IPS DF 19.7 (cell line): ENCODE measurements at regions not wholly inside any gene's neighbourhood (a gene's known extent, or its start where the extent isn't known, plus 50 kb on each side); places are given as distances from the start of the nearest gene placed in this dataset.
"Not testable (repeated sequence)": the region's sequence is repeated elsewhere in the genome, so short reads cannot be mapped to it uniquely, and the experiment has no call there.

Source experiments
- DNase-seq: peaks from one replicate; pipeline ENCODE4 v3.0.0-alpha.2; 2013; ENCODE audit warnings: low read depth, low spot score

DNA sequence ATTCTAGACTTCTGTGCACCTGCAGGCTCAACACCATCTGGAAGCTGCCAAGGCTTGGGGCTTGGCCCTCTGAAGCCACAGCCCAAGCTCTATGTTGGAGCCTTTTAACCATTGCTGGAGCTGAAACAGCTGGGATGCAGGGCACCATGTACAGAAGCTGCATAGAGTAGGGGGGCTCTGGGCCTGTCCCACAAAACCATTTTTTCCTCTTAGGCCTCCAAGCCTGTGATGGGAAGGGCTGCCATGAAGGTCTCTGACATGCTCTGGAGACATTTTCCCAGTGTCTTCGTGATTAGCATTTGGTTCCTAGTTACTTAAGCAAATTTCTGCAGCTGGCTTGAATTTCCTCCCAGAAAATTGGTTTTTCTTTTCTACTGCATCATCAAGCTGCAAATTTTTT is 999.3 kb upstream of the GRIA3 start:
- no peak for DNase-seq

DNA sequence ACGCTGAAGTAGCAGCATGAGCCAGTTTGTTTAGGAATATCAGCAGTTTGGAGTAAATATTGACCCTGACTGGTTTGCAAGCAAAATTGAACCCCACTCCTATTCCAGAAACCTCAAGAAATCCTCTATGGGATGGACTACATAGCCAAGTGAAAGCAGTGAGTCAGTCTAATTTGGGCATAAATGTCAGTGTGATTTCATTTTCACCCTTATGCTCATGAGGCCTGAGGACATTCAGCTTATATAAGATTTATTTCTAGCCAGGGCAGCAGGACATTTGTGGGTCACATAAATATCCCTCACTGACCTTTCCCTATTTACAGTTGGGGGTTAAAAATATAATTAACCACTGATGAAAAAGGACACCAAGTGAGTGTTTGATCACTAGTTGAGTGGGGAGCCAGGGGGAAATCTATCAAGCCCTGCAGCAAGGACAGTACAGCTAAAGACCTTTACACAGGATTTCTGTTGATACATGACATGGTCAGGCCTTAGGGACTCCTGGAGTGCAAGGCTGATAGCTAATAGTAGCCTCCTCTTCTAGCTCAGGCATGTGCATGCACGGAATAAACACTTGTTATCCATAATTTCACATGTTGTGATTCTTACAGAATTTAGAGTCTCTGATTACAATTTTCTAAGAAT is 996.9 kb upstream of the GRIA3 start:
- no peak for DNase-seq

- DNase-seq, result no peak
Measured at GRCh38 chrX:122188751-122189150, 995.3 kb upstream of the GRIA3 start.

DNA sequence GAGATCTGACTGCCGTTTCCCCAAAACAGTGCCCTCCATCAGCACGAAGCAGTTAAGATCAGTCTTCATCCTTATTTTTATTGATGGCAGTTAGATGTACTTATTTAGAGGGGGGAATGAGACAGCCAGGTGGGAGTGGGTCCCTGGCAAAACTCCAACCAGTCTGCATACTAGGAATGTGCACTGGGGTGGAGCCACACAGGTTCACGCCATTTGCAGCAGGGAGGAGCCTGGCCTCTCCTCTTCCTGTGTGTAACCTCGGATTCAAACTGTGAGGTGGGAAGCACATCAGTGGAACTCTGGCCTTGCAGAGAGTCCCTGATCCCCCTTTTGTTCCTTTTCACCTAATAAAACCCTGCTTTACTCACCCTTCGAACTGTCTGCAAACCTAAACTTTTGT is 987.7 kb upstream of the GRIA3 start:
- no peak for DNase-seq

- no peak for DNase-seq
Measured at GRCh38 chrX:122203399-122203798, 980.7 kb upstream of the GRIA3 start.

DNA sequence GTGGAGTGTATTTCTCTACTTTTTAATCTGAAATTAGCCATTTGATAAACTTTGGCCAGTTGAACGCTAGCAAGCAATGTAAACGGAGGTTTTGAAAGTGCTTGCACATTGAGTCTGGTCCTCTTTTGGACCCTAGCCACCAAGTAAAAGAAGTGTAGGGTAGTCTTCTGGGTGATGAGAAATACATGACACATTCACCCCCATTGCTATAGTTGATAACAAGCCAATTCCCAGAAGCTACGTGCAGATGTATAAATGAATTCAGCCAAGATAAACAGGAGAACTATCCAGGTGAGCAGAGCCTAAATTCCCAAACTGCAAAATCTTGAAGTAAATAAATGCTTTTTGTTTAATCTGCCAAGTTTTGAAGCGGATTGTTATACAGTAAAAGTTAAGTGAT is 965.4 kb upstream of the GRIA3 start:
- DNase-seq, result no peak

GRCh38 chrX:122219226-122219625 is 964.9 kb upstream of the GRIA3 start:
- DNase-seq, result no peak

DNA sequence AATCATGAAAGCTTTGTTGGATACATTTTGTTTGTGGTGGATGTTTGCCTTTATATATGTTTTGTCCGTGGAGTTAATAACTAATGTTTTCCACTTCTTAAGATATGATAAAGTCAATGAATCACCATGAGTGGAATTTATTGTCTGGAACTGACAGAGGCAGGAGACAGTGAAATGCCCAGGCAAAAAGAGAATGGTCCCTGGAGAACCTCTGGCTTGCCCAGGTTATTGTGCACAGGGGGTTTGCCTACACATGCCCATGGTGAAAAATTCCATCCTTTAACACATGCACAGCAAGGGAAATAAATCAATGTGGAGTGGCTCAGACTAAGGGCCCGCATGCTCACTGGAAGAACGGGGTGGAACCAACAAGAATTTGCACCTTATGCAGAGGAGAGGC is 964.3 kb upstream of the GRIA3 start:
- no peak for DNase-seq

GRCh38 chrX:122220644-122221373 is 963.3 kb upstream of the GRIA3 start:
- DNase-seq, result peak; percentile 60

- not testable (repeated sequence) for DNase-seq
Measured at GRCh38 chrX:122221810-122222209, 962.3 kb upstream of the GRIA3 start.

DNA sequence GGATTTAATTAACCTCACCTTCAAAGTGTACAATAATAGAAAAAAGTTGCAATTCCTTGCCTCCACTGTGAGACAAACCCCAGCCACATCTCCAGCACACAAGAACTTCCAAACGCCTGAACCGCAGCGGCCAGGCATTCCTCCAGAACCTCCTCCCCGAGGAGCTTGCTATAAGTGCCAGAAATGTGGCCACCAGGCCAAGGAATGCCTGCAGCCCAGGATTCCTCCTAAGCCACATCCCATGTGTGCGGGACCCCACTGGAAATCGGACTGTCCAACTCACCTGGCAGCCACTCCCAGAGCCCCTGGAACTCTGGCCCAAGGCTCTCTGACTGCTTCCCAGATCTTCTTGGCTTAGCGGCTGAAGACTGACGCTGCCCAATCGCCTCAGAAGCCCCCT is 959.9 kb upstream of the GRIA3 start:
- DNase-seq, result not testable (repeated sequence)

DNA sequence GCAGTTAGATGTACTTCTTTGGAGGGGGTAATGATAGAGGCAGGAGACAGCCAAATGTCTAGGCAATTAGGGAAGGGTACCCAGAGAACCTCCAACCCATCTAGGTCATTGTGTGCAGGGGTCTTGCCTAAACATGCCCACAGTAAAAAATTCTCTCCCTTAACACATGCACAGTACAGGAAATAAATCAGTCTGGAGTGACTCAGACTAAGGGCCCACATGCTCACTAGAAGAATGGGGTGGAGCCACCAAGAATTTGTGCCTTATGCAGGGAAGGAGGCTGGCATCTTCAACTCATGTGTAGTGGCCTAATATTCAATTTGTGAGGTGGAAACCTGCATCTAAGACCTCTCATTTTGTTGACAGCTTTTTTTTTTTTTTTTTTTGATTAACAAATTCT is 945.3 kb upstream of the GRIA3 start:
- no peak for DNase-seq

DNA sequence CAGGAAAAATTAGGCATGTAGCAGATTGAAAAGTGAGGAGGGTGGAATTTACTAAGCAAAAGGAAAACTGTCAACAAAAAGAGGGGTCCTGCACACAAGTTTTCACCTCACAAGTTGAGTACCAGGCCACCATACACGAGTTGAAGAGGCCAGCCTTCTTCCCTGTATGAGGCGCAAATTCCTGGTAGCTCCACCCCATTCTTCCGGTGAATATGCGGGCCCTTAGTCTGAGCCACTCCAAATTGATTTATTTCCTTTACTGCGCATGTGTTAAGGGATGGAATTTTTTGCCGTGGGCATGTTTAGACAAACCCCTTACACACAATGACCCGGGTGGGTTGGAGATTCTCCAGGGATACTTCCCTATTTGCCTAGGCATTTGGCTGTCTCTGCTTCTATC is 942.1 kb upstream of the GRIA3 start:
- no peak for DNase-seq

GRCh38 chrX:122244080-122244479 is 940.0 kb upstream of the GRIA3 start:
- DNase-seq, result no peak

DNA sequence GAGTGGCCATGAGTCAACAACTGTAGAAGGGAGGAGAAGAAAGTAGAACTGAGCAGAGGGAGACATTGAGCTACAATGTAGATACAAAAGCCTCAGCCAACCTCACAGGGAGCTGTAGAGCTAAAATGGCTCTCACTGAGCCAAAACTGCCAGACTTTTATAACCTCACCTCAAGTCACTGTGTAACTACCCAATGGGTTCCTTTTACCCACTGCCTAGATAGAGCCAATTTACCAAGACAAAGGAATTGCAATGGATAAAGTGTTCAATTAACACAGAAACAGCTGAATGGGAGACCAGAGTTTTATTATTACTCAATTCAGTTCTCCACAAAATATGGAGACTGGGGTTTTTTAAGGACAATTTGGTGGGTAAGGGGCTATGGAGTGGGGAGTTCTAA is 938.9 kb upstream of the GRIA3 start:
- DNase-seq, result no peak

DNA sequence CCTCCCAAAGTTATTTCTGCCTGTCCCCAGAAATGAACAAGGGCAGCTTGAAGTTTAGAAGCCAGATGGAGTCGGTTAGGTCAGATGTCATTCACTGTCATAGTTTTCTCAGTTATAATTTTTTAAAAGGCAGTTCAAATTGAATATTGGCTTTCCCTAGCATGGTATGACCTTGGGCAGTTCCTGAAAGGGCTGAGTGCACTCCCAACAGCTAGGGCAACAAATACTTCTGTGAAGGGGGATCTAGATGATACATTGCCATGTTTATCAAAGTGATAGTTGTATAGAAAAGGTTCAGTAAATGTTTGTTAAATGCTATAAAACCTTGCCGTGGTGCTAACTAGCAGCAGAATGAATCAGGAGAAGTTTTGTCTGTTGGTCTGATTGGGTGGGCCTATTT is 938.1 kb upstream of the GRIA3 start:
- DNase-seq, result no peak

GRCh38 chrX:122246937-122247336 is 937.1 kb upstream of the GRIA3 start:
- no peak for DNase-seq

- DNase-seq, result no peak
Measured at GRCh38 chrX:122248681-122249080, 935.4 kb upstream of the GRIA3 start.

DNA sequence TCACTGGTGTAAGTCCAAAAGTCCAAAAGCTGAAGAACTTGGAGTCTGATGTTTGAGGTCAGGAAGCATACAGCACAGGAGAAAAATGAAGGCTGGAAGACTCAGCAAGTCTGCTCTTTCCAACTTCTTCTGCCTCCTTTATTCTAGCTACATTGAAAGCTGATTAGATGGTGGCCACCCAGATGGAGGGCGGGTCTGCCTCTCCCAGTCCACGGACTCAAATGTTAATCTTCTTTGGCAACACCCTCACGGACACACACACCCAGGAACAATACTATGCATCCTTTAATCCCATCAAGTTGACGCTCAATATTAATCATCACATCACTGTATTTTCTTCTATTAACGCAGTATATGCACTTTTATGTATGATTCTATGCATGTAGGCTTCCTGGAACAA is 931.6 kb upstream of the GRIA3 start:
- DNase-seq, result no peak

DNA sequence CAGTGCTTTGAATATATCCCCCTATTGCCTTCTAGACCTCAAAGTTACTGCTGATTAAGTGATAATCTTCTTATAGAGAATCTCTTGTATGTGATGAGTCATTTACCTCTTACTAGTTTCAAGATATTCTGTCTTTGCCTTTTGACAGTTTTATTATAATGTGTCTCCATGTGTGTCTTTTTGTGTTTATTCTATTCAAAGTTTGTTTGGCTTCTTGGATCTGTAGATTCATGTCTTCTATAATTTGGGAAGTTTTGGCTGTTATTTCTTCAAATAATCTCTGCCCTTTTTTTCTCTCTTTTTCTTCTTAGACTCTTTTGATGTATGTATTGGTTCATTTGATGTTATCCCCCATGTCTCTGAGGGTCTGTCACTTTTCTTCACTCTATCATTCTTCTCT is 915.7 kb upstream of the GRIA3 start:
- DNase-seq, result no peak

DNA sequence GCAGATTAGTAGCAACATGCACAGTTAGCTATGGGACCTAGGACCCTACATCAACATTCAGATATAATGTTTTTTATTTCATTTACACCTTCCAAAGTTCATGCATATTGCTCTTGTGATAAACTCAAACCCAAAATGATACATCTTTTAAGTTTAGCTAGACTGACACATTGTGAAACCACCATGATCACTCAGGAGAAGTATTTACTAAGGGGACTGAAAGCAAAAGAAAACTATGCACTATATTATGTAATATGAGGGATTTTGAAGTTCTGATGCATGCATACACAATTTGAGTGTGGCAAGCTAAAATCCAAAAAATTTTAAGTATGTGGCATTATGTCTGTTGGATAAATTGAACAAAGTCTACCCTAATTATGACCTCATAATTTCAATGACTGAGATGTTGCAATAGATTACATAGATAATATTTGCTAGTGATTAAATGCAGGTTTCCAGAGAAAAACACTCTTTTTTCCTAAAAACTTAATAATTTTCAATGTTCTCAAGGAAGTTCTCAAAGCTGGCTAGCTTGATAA is 914.8 kb upstream of the GRIA3 start:
- DNase-seq, result no peak

GRCh38 chrX:122270809-122271494 is 913.1 kb upstream of the GRIA3 start:
- DNase-seq, result no peak

- DNase-seq, result no peak
Measured at GRCh38 chrX:122272011-122272410, 912.1 kb upstream of the GRIA3 start.
